ENCODE measurements at regions not wholly inside any gene's neighbourhood (a gene's known extent, or its start where the extent isn't known, plus 50 kb on each side); places are given as distances from the start of the nearest gene placed in this dataset.

- DNase-seq = no peak
These were observed 93.9 kb upstream of the EGLN3 start for GRCh38 chr14:34044666-34045306.

- no peak for DNase-seq
These were observed 93.4 kb upstream of the EGLN3 start for GRCh38 chr14:34044373-34044637.

GRCh38 chr14:34043627-34044372, 92.9 kb upstream of the EGLN3 start:
- no peak for DNase-seq

DNA sequence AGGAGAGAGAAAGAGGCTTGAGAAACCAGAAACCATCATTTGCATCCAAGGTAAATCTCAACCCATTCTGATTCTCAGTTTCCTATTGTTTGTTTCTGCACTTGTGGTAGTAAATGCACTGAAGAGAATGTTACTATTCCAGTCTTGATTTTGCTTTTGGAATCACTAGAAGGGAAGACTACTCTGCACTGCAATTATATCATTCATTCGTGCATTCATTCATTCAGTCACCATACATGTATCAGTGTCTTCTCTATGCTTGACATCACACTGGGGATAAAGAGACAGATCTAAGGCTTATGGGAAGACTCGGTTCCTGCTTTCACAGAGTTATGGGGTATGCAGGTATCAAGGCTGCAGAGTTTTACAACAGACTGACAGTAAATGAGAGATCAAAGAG, 90.3 kb upstream of the EGLN3 start:
- DNase-seq = no peak

- DNase-seq = no peak
These were observed 89.9 kb upstream of the EGLN3 start for GRCh38 chr14:34040766-34041165.

GRCh38 chr14:34039428-34040047, 88.7 kb upstream of the EGLN3 start:
- DNase-seq = no peak

DNA sequence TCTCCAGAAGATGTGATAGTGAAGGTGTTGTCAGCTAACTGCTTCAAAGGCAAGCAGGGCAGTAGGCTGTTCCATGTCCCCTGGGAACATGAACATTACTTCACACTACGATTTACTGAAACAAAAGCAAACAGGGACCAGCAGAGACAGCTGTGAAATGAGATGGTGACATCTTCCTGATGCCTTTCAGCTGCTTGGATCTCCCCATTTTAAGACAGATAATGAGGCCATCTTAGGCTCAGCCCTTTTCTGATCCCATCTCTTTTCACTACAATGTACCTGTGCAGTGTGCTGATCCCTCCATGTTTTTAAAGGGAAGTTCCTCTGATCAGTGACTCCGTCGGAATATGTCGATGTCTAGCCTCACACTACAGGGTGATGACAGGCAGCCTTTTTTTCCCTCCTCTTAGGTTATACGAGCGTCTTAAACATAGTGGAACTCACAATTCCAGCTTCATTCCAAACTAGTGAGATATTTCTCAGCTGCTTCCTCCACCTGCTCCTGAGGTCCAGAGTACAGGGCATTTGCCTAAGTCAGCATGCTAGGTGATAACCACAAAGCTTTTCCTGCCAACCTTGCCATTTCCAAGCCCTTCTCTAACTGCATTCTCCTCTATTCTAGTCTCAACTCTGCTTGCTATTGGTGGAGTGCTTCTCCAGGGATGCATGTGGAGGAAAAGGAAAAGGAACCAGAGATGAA, 87.6 kb upstream of the EGLN3 start:
- no peak for DNase-seq

- DNase-seq = no peak
These were observed 85.5 kb upstream of the EGLN3 start for GRCh38 chr14:34036319-34036766.

DNA sequence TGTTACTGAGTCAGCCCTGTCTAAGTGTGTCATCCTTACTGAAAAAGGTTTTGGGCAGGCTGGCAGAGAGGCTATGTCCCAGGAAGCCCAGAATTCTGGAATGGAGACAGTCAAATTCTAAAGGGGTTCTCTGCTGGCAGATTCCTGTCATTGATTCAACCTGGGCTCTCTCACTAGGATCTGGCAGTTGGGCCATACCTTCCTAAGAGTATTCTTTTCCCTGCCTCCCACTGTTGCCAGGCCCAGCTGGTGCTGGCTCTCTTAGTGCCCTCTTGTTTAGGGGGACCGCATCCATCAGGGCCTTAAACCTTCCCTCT, 85.0 kb upstream of the EGLN3 start:
- no peak for DNase-seq

DNA sequence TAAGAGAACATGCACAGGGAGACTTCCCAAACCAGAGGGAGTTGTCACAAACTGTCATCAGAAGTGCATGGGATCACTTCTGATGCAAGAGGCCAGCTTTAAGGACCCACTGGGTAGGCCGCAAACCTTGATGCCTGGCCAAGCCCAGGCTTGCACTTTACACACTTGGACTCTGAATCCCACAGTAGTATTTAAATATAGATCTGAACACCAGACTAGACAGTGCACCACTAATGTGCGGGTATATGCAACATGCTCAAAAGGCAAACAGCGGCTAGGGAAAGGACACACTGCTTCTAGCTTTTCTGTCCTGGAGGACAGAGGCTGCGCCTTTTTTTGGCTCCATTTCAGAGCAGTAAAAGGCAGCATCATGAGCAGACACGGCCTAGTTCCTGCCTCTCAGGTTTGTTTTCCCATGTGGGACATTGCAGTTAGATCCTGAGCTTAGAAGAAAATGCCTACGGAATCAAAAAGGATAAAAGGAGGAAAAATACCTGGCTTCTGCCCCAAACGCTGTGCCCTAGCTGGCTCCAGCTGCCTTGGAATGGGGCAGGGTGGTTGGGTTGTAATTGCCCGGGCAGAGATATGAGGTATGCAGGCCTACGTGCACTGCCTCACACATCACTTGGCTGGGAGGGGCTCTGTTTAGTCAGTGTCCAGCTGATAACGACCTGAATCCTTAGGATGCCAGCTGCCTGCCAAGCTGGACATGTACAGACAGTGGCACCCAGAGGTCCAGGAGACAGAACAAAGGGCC, 84.5 kb upstream of the EGLN3 start:
- DNase-seq = no peak

DNA sequence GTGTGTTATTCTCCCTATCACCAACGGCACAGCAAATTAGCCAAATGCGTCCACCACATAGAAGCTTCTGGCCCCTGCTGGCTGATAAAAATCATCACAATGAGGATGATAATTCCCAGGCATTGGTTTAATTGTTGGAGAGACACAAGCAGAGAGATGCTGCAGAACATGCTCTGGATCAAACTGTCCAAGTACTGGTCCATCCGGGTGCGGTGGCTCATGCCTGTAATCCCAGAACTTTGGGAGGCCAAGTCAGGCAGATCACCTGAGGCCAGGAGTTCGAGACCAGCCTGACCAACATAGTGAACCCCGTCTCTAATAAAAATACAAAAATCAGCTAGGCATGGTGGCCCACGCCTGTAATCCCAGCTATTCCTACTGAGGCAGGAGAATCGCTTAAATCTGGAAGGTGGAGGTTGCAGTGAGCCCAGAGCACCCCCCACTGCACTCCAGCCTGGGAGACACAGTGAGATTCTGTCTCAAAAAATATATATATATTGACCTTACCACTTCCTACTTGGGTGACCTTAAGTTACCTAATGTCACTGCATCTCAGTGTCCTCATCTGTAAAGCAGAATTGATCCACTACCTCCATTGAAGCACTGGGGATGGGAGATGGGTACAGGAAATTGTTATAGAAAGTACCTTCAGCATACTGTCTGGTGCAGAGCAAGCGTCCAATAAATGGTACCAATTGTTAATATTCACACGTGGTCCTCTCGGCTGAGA, 83.7 kb upstream of the EGLN3 start:
- no peak for DNase-seq

- DNase-seq = no peak
These were observed 81.8 kb upstream of the EGLN3 start for GRCh38 chr14:34032720-34033119.

DNA sequence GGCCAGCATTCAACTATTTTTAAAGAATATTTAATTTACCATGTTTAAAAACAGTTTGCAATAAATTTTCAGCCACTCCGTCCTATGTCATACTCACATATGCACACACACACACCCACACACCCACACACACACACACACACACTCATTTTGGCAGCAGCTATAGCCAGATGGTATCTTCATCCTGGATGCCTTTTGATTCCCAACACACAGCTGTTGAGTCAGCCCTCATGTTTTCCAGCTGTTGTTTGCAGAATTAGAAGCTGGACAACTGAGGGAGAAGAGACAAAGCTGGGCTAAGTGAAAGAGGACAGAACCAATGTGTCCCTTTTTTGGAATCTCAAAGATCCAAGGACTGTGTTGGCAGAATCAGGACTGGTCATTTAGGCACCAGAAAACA, 80.0 kb upstream of the EGLN3 start:
- peak; percentile 71 for DNase-seq

GRCh38 chr14:34029921-34030334, 79.1 kb upstream of the EGLN3 start:
- no peak for DNase-seq

DNA sequence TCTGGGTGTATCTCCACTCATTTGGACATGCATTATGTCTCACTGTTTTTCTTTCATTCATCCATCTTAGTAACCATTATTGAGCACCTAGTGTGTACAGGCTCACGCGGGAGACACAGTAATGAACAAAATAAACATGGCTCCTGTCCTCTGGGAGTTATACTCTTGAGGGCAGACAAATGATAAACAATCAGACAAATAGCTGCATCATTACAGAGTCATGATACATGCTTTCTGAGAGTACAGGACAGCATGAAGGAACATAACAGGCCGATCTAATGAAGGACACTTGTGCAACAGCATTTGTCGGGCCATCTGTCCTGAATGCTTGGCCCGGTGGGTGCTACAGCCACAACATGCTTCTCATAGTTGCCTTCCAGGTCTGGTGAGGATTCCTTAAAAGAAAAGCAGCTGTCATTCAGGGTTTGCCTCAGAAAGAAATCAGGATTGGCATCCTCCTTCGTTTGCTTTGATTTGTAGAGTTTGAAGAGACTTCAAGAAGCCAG, 77.2 kb upstream of the EGLN3 start:
- DNase-seq = no peak

DNA sequence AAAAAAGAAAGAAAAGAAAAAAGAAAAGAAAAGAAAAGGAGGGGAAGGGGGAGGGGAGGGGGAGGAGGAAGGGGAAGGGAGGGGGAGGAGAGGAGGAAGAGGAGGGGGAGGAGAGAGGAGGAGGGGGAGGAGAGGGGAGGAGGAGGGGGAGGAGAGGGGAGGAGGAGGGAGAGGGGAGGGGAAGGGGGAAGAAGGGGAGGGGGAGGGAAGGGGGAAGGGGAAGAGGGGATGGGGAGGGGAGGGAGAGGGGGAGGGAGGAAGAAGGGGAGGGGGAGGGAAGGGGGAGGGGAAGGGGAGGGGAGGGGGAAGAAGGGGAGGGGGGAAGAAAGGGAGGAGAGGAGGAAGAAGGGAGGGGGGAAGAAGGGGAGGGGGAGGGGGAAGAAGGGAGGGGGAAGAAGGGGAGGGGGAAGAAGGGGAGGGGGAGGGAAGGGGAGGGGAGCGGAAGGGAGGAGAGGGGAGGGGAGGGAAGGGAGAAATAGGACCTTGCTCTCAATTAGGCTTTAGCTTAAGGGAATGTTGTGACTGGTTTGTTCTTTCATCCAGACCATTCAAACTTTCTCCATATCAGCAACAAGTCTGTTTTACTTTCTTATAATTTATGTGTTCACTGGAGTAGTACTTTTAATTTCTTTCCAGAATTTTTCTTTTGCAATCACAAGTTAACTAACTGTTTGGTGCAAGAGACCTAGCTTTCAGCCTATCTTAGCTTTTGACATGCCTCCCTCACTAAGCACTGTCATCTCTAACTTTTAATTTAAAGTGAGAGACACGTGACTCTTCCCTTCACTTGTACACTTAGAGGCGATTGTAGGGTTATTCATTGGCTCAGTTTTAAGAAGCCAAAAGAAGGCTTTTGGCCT, 76.5 kb upstream of the EGLN3 start:
- DNase-seq = no peak

DNA sequence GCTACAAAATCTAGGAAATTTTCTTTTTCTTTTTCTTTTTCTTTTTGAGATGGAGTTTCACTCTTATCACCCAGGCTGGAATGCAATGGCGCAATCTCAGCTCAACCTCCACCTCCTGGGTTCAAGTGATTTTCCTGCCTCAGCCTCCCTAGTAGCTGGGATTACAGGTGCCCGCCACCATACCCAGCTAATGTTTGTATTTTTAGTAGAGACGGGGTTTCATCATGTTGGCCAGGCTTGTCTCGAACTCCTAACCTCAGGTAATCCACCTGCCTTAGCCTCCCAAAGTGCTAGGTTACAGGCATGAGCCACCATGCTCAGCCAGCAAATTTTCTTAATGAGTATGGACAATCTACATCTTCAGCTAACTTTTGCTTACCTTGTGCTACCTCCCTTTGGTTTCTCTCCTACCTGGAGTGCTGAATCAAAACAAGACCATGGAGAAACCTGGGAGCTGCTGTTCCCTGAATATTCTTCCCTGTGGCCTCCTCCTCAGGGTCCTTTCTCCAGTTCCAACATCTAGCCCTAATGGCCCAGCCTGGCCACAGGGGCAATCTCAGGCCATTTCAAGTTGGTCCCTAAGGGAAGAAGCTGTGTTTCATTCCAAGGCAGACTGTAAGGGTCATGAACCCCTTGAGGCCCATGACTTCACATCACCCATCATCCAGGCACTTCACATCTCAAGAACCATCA, 74.6 kb upstream of the EGLN3 start:
- DNase-seq = no peak

DNA sequence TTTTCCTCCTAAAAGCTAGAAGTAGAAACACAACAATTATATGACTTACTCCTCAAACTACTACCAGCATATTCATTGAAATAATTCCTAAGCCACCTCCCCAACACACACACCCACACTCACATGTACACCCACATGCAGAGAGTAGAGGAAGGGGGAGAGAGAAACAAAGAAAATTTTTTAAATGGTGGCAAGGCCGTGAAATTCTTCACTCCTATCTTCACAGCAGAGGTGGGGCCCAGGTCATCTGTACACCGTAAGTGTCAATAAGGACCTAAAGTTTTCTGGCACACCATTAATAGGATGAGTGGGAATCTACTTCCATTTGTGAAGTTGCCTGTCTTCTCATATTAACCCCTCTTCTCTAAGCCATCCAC, 73.9 kb upstream of the EGLN3 start:
- no peak for DNase-seq

DNA sequence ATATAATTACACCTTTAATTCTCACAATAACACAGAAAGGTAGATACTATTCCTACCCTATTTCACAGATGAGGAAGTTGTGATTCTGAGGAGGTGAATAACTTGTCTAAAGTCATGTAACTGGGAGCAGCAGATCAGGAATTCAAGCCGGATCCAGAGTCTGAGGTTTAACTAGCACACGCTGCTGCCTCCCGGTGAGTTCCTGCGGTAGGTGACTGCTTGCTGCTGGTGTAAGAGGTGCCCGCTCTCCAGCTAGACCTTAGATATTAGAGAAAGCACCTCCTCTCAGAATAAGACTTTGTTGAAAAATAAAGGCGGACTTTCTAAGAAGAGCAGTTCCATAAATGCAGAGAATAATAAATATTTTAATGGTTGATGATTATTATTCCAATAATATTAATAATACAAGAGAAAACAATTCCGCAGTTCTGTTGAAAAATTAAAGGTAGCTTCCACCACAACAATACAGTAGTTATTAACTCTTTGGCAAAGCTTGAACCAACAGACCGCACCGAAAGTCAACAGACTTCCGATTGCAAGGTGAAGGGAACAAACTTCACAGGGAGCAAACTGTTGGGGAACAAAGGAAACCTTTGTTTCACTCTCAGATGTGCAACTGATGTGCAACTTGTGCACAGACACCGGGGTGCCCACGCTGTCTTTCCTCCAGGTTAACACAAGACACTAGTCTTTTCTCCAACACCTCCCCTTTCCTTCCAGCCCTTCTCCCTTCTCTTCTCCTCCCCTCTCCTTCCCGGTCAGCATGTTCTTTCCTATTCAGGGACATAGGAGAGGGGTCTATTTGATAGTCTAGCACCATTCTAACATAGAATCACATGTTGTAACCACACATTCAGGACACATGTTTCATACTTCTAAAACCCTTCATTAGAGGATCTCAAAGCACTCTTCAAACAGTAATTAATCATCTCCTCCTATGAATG, 73.2 kb upstream of the EGLN3 start:
- DNase-seq = no peak
